HCT116 (cell line): ENCODE measurements at regions not wholly inside any gene's neighbourhood (a gene's known extent, or its start where the extent isn't known, plus 50 kb on each side); places are given as distances from the start of the nearest gene placed in this dataset.
"Not testable (repeated sequence)": the region's sequence is repeated elsewhere in the genome, so short reads cannot be mapped to it uniquely, and the experiment has no call there.

Source experiments
- ATF3 ChIP-seq: IDR thresholded peaks from 2 replicates; pipeline ENCODE4 v1.6.1; 2012
- CEBPB ChIP-seq: IDR thresholded peaks from 2 replicates; pipeline ENCODE4 v1.6.1; 2012; ENCODE audit warnings: low read depth
- CTCF ChIP-seq, 3 experiments: fragments of 200-600 bp in 1 of 3; sonication (generic) in 1 of 3; IDR thresholded peaks in 2 of 3; conservative IDR thresholded peaks in 1 of 3; 2 replicates each; pipeline ENCODE4 v1.5.1; 2012 to 2017; ENCODE audit warnings: low read depth in 2 of 3, low read length in 2 of 3, antibody characterized with exemption in 1 of 3, borderline replicate concordance in 1 of 3, control low read depth in 1 of 3, mild to moderate bottlenecking in 1 of 3, mixed read lengths in 1 of 3, mixed run types in 1 of 3, moderate library complexity in 1 of 3; ENCODE audit not compliant: insufficient read depth in 1 of 3
- EGR1 ChIP-seq: IDR thresholded peaks from 2 replicates; pipeline ENCODE4 v1.6.1; 2012; ENCODE audit warnings: low read depth
- EZH2phosphoT487 ChIP-seq: fragments of 200-600 bp; IDR thresholded peaks from 2 replicates; pipeline ENCODE4 v1.6.1; 2018; ENCODE audit warnings: antibody characterized with exemption, borderline replicate concordance
- JUND ChIP-seq: IDR thresholded peaks from 2 replicates; pipeline ENCODE4 v1.6.1; 2012
- MAX ChIP-seq: IDR thresholded peaks from 2 replicates; pipeline ENCODE4 v1.6.1; 2012
- POLR2A ChIP-seq: IDR thresholded peaks from 2 replicates; pipeline ENCODE4 v1.7.0; 2011; ENCODE audit warnings: borderline replicate concordance; ENCODE audit not compliant: insufficient read depth, insufficient read length; ENCODE audit errors: extremely low read depth
- REST ChIP-seq: IDR thresholded peaks from 2 replicates; pipeline ENCODE4 v1.6.1; 2012; ENCODE audit warnings: low read depth
- SP1 ChIP-seq: IDR thresholded peaks from 2 replicates; pipeline ENCODE4 v1.6.1; 2012; ENCODE audit warnings: low read depth
- SRF ChIP-seq: IDR thresholded peaks from 2 replicates; pipeline ENCODE4 v1.6.1; 2012; ENCODE audit warnings: low read depth
- TCF7L2 ChIP-seq: IDR thresholded peaks from 2 replicates; pipeline ENCODE4 v1.7.0; 2011; ENCODE audit warnings: borderline replicate concordance, inconsistent platforms; ENCODE audit not compliant: insufficient read depth, insufficient read length; ENCODE audit errors: extremely low read depth
- ZNF274 ChIP-seq: fragments of 200-500 bp; sonication (Bioruptor generic); IDR thresholded peaks from 2 replicates; pipeline ENCODE4 v1.6.1; 2014; ENCODE audit warnings: mild to moderate bottlenecking, low read depth, low read length, inconsistent platforms

GRCh38 chrX:35497453-35497852 lies 300.7 kb upstream of the MAGEB16 start:
- not testable (repeated sequence) for TF ChIP-seq CTCF (IDR thresholded peaks at IDR 0.05 in 2 of 3, conservative IDR thresholded peaks at IDR 0.05 in 1 of 3; ENCODE audit: borderline replicate concordance in 1 of 3, insufficient read depth in 1 of 3, low read depth in 2 of 3, low read length in 2 of 3); POLR2A; EGR1; REST; EZH2phosphoT487; SP1; CEBPB; TCF7L2; SRF; ZNF274; JUND; ATF3; MAX
